ENCODE measurements at regions not wholly inside any gene's neighbourhood (a gene's known extent, or its start where the extent isn't known, plus 50 kb on each side); places are given as distances from the start of the nearest gene placed in this dataset.

GRCh38 chr15:61682891-61683735, 377.1 kb downstream of the VPS13C start:
- no peak for DNase-seq (ENCODE audit: low read depth)

- DNase-seq (ENCODE audit: low read depth), result no peak
These were observed 378.6 kb downstream of the VPS13C start for GRCh38 chr15:61681676-61682075.

DNA sequence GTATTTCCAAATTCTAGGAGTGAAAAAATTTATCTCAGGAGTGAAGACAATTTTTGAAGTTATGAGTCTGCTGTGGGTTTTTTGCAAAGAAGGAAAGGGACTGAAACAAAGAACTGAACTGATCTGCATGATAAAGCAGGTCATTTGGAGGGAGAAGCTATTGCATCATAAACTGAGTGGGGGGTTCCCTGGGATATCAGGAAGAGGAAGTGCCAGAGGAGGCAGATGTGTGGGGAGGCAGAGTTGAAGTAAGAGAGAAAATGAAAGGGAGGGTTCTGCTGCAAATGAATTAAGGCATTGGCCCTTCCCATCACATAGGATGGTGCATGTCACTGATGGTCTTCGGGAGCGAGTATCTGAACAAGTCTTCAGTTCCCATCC, 379.2 kb downstream of the VPS13C start:
- no peak for DNase-seq (ENCODE audit: low read depth)

- no peak for DNase-seq (ENCODE audit: low read depth)
These were observed 379.8 kb downstream of the VPS13C start for GRCh38 chr15:61680260-61681037.

DNA sequence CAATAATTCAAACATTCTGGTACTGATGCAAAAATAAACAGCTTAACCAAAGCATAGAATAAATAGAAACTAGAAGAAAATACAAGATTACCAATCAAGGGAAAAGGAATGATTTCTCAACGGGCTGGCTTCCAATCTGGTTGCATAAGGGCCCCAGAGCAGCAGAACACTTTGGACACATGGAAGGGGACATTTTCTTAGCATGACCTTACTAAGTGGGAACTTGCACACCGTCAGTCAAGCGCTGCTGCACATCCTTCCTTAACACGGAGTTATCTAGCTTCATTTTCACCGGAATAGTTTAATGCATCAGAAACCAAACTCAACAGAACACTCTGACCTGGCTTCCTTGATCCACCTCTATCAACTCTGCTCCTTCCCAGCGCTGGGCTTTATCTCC, 388.5 kb downstream of the VPS13C start:
- no peak for DNase-seq (ENCODE audit: low read depth)

DNA sequence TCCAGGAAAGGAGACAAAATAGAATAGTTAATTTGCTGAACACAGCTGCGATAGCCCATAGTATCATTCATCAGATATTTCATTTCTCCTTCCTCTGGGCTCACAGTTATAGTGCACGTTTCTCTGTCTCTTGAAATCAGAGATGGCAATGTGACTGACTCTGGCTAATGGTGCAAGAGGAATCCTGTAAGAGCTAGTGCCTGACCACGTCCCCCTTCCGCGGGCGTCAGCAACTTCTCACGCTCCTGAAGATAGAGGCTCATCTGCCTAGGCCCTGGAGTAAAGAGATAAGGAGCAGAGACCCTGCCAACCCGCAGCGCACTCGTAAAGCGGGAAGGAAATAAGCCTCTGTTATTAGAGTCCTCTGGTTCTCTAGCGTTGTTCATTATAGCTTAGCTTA, 391.8 kb downstream of the VPS13C start:
- no peak for DNase-seq (ENCODE audit: low read depth)

DNA sequence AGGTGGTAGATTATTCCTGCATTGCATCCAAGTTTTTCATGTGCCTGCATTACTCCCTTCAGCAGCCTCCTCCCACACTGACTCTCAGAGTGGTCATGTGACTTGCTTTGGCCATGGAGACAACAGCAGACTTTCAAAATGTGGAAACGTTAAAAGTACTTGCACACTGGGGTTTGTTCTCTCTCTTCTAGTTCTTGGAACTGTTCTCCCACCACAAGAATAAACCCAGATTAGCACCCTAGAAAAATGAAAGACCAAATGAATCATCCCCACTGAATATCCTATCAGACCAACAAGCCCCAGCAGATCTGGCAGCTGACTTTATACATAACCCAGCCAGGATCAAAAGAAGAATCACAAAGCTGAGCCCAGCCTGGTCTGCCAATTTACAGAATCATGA, 398.5 kb downstream of the VPS13C start:
- no peak for DNase-seq (ENCODE audit: low read depth)

DNA sequence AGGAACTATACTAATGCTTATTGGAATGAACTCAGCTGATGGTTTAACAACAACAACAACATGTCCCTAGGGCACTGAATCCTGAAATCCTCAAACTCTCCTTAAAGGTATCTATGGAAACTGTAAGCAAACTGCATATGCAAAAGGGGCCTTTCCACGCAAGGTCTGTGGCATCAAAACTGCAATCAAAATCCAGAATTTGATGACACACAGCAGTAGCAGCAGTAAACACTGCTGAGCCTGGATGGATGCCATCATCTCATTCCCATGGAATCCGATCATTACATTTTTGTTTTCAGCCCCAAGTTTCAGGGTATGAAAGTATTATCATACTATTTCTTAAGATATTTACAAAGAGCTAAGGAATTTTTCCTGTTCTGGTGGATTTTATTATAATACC, 399.7 kb downstream of the VPS13C start:
- DNase-seq (ENCODE audit: low read depth), result no peak

DNA sequence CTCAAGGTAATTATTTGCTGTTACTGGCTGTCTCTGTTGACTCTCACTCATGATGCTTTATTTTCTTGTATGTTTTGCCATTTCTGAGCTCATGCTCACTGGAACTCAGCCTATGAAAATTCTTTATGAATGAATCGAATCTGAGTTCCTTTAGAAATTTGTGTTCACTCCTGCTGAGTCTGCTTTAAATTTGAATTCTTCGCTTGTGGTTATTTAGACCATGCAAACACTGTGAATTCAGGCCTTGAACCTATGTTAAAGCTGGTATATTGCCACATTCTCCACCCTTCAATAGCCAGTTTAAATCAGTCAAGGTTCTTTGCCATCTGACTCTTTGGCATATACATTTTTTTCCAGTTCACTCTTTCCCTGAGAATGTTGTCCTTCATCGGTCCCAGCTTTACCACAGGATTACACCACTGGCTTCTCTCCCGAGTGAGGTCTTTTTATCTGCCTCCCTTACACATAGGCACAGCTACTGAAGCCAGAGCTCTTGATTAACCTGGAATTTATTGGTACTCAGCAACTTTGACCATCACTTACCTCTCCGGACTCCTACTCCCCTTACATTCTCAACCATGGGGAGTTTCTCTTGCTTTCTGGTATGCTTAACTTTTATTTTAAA, 400.6 kb downstream of the VPS13C start:
- DNase-seq (ENCODE audit: low read depth), result no peak

DNA sequence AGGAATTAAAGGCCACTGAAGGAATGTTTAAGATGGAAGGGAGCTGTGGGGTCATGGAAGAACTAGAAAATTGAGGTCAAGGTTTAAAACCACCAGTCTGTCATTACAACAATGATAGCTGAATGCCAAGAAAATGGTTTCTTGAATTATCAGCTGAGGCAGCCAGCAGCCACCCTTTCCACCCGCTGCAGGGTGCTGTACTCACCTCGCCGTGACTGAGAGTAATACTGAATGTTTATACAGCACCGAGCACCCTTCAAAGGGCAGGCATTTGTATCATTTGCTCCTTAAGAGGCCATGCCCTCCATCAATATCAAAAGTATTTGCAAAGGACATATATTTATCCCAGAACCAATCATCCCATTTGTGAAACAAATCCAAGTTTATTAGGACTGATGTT, 402.8 kb downstream of the VPS13C start:
- DNase-seq (ENCODE audit: low read depth), result no peak

GRCh38 chr15:61656391-61656790, 403.9 kb downstream of the VPS13C start:
- DNase-seq (ENCODE audit: low read depth), result no peak

DNA sequence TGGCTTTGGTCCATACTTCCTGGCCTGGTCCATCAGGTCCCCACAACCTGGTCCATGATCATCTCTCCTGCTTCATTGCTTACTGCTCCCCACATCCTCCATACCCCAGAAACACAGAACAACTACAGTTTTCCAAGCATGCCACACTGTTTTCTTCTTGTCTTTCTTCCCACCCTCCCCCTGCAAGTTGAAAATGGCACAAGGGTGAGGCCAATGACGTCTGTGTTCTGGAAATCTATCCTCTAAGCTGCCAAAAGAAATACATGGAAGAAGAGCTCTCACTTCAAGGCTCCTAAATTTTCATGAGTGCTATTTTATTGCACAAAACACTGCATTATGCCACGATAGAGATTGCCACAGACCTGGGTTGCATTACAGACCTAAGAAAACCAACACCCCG, 404.4 kb downstream of the VPS13C start:
- DNase-seq (ENCODE audit: low read depth), result no peak

GRCh38 chr15:61654918-61655317, 405.3 kb downstream of the VPS13C start:
- no peak for DNase-seq (ENCODE audit: low read depth)

DNA sequence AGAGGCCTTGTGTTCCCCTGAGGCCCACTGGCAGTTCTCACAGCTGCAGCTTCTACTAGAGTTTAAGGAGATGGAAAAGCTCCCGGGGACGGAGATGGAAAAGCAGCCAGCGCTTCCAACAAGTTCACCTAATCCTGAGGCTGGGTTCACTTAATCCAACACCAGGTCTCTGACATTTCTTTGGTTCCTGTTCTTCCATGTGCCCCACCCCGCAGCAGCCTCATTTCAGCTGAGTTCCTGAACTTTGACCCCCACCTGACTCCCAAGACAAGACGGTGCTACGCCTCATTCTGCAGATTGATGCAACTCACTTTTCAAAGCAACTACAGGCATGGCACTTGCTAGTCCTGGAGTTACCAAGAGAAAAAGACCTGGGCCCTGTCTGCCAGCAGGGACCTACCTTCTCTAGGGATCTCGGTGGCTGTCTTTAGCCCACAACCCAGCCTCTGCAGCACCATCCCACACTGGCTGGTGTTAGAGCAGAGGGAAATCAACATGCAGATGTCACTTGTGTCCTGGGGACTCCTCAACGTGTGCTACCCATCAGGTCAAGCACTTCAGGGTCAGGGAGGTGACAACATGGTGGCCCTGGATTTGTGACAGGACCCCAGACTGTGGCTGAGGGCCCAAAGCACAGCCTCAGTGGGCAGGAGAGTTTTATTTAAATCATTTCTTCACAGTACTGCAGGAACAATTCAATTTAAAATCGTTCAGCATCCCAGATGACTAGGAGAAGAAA, 406.1 kb downstream of the VPS13C start:
- DNase-seq (ENCODE audit: low read depth), result no peak

- DNase-seq (ENCODE audit: low read depth), result no peak
These were observed 407.1 kb downstream of the VPS13C start for GRCh38 chr15:61653110-61653509.

- DNase-seq (ENCODE audit: low read depth), result no peak
These were observed 409.0 kb downstream of the VPS13C start for GRCh38 chr15:61651267-61651666.

DNA sequence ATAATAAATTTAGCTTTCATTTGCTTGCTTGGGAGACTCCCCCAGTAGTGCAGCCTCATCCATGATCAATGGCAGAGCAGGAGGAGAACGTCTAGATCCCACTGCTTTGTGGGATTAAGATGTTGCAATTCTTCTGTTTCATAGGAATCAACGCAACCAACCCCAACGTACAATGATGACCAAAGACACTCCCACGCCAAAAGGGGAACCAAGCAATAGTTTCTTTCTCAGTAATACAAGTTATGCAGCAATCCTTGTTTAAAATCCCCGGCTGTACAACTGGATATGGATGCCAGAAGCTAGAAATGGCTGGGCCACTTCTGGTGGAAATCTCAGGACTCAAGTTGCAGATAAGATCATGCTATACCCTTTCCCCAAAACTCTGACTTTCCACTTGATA, 411.2 kb downstream of the VPS13C start:
- DNase-seq (ENCODE audit: low read depth), result no peak

DNA sequence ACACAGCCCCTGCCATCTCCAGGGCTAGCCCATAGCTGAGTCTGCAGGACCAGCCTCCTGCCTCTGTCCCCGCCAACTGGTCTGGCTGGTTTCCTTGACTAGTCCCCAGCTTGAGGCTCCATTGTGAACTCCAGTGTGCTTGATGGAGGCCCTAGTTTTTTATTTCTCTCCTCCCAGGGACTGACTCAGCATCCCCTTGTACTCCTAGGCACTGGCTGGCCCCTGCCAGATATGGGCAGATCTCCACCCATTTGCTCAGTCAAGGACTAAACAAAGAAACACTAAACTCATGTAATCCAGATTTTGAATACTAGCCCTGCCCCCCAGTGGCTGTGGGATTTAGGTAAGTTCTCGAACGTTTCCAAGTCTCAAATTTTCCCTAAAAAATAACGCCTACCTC, 415.4 kb upstream of the RORA start:
- no peak for DNase-seq (ENCODE audit: low read depth)

DNA sequence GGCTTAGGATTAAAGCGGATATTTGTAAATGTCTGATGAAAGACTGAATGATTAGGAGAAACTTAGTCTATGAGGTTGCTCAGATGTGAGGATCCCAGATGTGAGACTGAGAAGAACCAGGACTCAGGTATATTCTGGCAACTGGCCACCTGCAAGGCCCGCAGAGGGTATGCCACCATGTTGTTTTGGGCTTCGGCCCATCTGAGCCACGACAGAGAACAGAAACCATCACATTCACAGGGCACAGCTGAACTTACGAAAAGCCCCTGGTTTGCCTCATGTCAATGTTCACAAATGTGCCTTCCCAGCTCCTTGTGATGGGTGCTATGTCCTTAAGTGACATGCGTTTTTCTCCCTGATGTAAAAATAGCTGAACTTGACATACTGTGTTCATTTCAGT, 412.5 kb upstream of the RORA start:
- DNase-seq (ENCODE audit: low read depth), result no peak

GRCh38 chr15:61640756-61641155, 411.7 kb upstream of the RORA start:
- DNase-seq (ENCODE audit: low read depth), result no peak

DNA sequence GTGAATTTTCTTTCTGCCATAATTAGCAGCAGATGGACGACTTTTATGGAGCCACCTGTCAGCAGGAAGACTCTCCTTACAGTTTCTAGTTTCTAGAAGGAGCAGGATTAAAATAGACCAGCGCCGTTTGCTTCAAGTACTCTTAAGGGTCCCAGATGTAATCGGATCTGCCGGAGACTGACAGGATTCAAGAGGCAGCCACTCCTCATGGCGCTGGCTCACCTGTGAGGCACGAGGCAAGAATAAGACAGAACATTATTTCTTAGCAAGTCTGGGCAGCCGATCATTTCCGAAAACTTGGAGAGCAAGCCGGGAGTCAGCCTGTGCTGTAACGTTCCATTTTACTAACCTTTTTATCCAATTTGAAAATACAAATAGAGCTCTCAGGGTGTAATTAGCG, 410.4 kb upstream of the RORA start:
- no peak for DNase-seq (ENCODE audit: low read depth)

DNA sequence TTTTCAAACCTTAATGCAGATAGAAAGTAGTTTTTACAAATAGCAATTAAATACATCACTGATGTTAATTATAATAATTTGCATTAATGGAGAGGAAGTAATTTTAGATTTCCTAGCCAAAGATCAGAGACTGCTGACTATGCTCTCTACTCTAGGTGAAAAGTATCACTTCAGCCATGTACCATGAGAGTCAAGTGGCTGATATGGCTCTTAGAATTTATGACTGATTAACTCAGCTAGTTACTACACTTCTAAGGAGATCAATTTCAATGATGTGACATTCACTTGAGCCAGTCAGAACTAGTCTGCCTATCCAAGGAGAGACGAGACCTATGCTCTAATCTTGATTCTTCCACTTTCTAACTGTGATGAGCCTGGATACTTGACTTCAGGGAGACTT, 405.7 kb upstream of the RORA start:
- no peak for DNase-seq (ENCODE audit: low read depth)
